ENCODE measurements at regions not wholly inside any gene's neighbourhood (a gene's known extent, or its start where the extent isn't known, plus 50 kb on each side); places are given as distances from the start of the nearest gene placed in this dataset.
"Not testable (repeated sequence)": the region's sequence is repeated elsewhere in the genome, so short reads cannot be mapped to it uniquely, and the experiment has no call there.

DNA sequence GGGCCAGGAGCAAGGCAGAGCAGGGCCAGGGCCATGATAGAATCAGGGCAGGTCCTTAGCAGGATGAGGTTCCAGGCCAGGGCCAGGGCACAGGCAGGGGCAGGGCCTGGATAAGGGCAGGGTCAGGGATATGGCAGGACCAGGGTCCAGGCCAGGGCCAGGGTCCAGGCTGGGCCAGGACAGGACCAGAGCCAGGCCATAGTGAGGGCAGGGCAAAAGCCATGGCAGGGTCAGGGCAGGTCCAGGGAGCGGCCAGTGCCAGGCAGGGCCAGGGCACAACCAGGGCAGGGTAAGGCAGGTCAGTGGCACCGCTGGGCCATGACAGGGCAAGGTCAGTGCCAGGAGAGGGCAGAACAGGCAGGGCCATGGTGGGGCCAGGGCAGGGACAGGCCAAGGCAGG is 152.2 kb downstream of the LIPI start:
- TF ChIP-seq CTCF (IDR thresholded peaks at IDR 0.05; ENCODE audit: extremely low read depth, missing control alignments) = no peak
- no peak for DNase-seq (ENCODE audit: low spot score)

GRCh38 chr21:14057841-14058481 is 152.8 kb downstream of the LIPI start:
- not testable (repeated sequence) for DNase-seq (ENCODE audit: low spot score)

- no peak for TF ChIP-seq CTCF (IDR thresholded peaks at IDR 0.05; ENCODE audit: extremely low read depth, missing control alignments)
- DNase-seq (ENCODE audit: low spot score) = no peak
Observed at GRCh38 chr21:14057313-14057712, 153.4 kb downstream of the LIPI start.

DNA sequence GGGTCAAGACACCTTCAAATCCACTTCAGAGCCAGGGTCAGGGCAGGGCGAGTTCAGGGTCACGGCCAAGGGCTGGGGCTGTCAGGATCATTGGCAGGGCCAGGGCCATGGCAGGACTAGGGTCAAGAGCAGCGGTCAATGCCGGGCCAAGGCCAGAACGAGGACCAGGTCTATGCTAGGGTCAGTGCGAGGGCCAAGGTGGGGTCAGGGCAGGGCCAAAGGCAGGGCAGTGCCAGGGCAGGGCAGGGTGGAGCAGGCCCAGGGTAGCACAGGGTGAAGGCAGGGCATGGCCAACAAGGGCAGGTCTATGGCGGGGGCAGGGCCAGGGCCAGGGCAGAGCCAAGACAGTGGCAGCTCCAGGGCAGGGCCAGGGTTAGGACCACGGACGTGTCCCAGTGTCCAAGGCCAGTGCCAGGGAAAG is 154.0 kb downstream of the LIPI start:
- no peak for TF ChIP-seq CTCF (IDR thresholded peaks at IDR 0.05; ENCODE audit: extremely low read depth, missing control alignments)
- DNase-seq (ENCODE audit: low spot score) = no peak

DNA sequence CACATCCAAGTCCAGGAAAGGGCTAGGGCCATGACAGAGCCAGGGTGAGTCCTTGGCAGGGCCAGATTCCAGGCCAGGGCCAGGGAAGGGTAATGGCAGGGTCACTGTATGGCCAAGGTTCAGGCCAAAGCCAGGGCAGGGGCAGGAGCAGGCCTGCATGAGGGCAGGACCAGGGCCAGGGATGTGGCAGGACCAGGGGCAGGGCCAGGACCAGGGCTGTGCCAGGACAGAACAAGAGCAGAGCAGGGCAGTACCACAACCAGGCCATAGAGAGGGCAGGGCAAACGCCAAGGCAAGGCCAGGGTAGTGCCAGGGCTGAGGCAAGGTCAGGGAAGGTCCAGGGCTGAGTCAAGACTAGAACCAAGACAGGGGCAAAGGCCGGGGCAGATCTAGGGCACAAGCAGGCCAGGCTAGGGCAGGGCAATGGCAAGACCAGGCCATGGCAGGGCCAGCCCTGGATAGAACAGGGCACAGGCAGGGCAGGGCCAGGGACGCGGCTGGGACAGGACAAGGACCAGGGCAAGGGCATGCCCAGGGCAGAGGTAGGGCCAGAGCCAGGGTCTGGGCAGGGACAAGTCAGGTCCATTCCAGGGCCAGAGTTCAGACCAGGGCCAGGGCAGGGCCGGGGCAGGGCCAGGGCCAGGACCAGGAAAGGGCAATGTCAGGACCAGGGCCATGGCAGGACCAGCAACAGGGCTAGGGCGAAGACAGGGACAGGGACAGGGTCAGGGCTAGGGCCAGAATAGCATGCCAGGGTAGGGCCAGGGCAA is 154.8 kb downstream of the LIPI start:
- DNase-seq (ENCODE audit: low spot score) = not testable (repeated sequence)

DNA sequence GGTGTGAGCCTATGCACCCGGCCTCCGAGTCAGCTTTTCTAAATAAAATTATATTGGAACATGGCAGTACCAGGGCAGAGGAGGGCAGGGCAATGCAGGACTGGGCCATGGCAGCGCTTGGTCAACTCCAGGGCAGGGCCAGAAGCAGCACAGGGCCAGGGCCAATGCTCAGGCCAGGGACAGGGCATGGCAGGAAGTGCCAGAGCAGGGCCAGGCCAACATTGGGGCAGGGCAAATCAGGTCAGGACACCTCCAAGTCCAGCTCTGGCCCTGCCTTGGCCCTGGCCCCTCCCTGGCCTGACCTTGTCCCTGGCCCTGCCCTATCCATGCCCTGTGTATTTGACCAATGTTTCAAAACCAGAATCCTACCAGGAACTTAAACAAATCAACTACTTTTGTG is 156.1 kb downstream of the LIPI start:
- no peak for DNase-seq (ENCODE audit: low spot score)

GRCh38 chr21:14050121-14050520 is 160.6 kb downstream of the LIPI start:
- no peak for DNase-seq (ENCODE audit: low spot score)
- no peak for TF ChIP-seq CTCF (IDR thresholded peaks at IDR 0.05; ENCODE audit: extremely low read depth, missing control alignments)

More for the DNA sequence above, 156.1 kb downstream of the LIPI start:
- no peak for TF ChIP-seq CTCF (IDR thresholded peaks at IDR 0.05; ENCODE audit: extremely low read depth, missing control alignments)

GRCh38 chr21:14046401-14046800 is 164.4 kb downstream of the LIPI start:
- no peak for TF ChIP-seq CTCF (IDR thresholded peaks at IDR 0.05; ENCODE audit: extremely low read depth, missing control alignments)
- DNase-seq (ENCODE audit: low spot score) = no peak

Data from GM20000 (cell line).